IPS-18c (cell line): ENCODE measurements at regions not wholly inside any gene's neighbourhood (a gene's known extent, or its start where the extent isn't known, plus 50 kb on each side); places are given as distances from the start of the nearest gene placed in this dataset.

Experiments used
- H3K4me3 ChIP-seq: 2 replicates; pipeline ENCODE4 v1.7.0; 2013; ENCODE audit warnings: low read depth, mild to moderate bottlenecking, low read length, moderate library complexity; ENCODE audit not compliant: insufficient read depth
- H3K9me3 ChIP-seq: one replicate; pipeline ENCODE4 v1.6.1; 2013; ENCODE audit warnings: mild to moderate bottlenecking, low read length, moderate library complexity; ENCODE audit not compliant: control insufficient read depth, insufficient read depth

- no peaks in the 10 kb centered on the region for H3K9me3 ChIP-seq
- H3K4me3 ChIP-seq: peak overlapping the region; percentile 3; the same call in 1 of the 2 replicates
Observed at GRCh38 chr5:176711883-176712282, 64.6 kb downstream of the TSPAN17 start.

- H3K4me3 ChIP-seq: no peak overlapping the region
- H3K9me3 ChIP-seq: no peaks in the 10 kb centered on the region
Observed at GRCh38 chr5:176712546-176713304, 65.4 kb downstream of the TSPAN17 start.

GRCh38 chr5:176713409-176713808 is 66.1 kb downstream of the TSPAN17 start:
- H3K4me3 ChIP-seq: no peak overlapping the region

GRCh38 chr5:176714067-176714466 is 66.8 kb downstream of the TSPAN17 start:
- no peak overlapping the region for H3K4me3 ChIP-seq
- peaks cover 4% of the 10 kb centered on the region for H3K9me3 ChIP-seq

More at GRCh38 chr5:176713409-176713808, 66.1 kb downstream of the TSPAN17 start:
- H3K9me3 ChIP-seq: peaks cover 4% of the 10 kb centered on the region

GRCh38 chr5:176716320-176716719 is 69.0 kb downstream of the TSPAN17 start:
- Histone ChIP-seq H3K9me3 (peaks cover 4% of the 10 kb centered on the region), H3K4me3 (no peak overlapping the region)

- Histone ChIP-seq H3K9me3 (peaks cover 4% of the 10 kb centered on the region), H3K4me3 (no peak overlapping the region)
Observed at GRCh38 chr5:176719113-176719739, 71.9 kb downstream of the TSPAN17 start.

GRCh38 chr5:176721509-176721908 is 74.2 kb downstream of the TSPAN17 start:
- no peak overlapping the region for H3K4me3 ChIP-seq
- peaks cover 4% of the 10 kb centered on the region for H3K9me3 ChIP-seq

GRCh38 chr5:176722757-176723156 is 75.5 kb downstream of the TSPAN17 start:
- Histone ChIP-seq H3K9me3 (peaks cover 4% of the 10 kb centered on the region), H3K4me3 (no peak overlapping the region)

GRCh38 chr5:176723440-176723839 is 76.2 kb downstream of the TSPAN17 start:
- Histone ChIP-seq H3K9me3 (no peaks in the 10 kb centered on the region), H3K4me3 (no peak overlapping the region)

- H3K9me3 ChIP-seq: no peaks in the 10 kb centered on the region
- H3K4me3 ChIP-seq: no peak overlapping the region
Observed at GRCh38 chr5:176724472-176724871, 77.2 kb downstream of the TSPAN17 start.

GRCh38 chr5:176725521-176726280 is 78.4 kb downstream of the TSPAN17 start:
- no peak overlapping the region for H3K4me3 ChIP-seq
- H3K9me3 ChIP-seq: no peaks in the 10 kb centered on the region

GRCh38 chr5:176726746-176727527 is 79.7 kb downstream of the TSPAN17 start:
- Histone ChIP-seq H3K4me3 (no peak overlapping the region), H3K9me3 (no peaks in the 10 kb centered on the region)

GRCh38 chr5:176727528-176727900 is 80.2 kb downstream of the TSPAN17 start:
- H3K4me3 ChIP-seq: no peak overlapping the region
- no peaks in the 10 kb centered on the region for H3K9me3 ChIP-seq

- no peak overlapping the region for H3K4me3 ChIP-seq
- no peaks in the 10 kb centered on the region for H3K9me3 ChIP-seq
Observed at GRCh38 chr5:176727983-176728675, 80.8 kb downstream of the TSPAN17 start.

GRCh38 chr5:176728831-176729251 is 81.5 kb upstream of the UNC5A start:
- Histone ChIP-seq H3K9me3 (no peaks in the 10 kb centered on the region), H3K4me3 (no peak overlapping the region)

- Histone ChIP-seq H3K4me3 (no peak overlapping the region), H3K9me3 (no peaks in the 10 kb centered on the region)
Observed at GRCh38 chr5:176730815-176731475, 79.4 kb upstream of the UNC5A start.
